HL-60 (cell line): ENCODE measurements at regions not wholly inside any gene's neighbourhood (a gene's known extent, or its start where the extent isn't known, plus 50 kb on each side); places are given as distances from the start of the nearest gene placed in this dataset.

Experiments used
- TF ChIP-seq, protein P1 (sequence below): IDR thresholded peaks from 2 replicates; pipeline ENCODE4 v1.6.1; 2012; ENCODE audit warnings: low read depth; ENCODE audit not compliant: insufficient replicate concordance
- TF ChIP-seq, protein P2 (sequence below): IDR thresholded peaks from one replicate; pipeline ENCODE4 v1.5.1; 2011; ENCODE audit warnings: low read length, control low read depth, inconsistent platforms; ENCODE audit not compliant: insufficient read depth

DNA sequence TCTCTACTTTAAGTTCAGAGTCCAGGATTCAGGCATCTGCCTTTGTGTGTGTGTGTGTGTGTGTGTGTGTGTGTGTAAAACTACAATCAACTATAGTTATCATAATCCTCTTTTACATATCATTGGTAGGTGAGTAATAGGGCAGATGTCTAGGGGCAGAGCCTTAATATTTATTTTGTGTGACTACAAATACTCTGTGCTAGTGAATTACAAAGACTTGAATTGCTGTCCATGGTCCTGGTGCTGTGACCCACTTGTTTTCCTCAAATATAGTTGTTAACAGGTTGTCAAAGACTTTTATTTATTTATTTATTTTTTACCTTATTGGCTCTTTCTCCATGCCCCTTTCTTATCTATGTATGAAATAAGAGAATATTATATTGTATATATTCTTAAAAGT is 196.8 kb downstream of the ANXA1 start:
- TF ChIP-seq, protein P1, sequence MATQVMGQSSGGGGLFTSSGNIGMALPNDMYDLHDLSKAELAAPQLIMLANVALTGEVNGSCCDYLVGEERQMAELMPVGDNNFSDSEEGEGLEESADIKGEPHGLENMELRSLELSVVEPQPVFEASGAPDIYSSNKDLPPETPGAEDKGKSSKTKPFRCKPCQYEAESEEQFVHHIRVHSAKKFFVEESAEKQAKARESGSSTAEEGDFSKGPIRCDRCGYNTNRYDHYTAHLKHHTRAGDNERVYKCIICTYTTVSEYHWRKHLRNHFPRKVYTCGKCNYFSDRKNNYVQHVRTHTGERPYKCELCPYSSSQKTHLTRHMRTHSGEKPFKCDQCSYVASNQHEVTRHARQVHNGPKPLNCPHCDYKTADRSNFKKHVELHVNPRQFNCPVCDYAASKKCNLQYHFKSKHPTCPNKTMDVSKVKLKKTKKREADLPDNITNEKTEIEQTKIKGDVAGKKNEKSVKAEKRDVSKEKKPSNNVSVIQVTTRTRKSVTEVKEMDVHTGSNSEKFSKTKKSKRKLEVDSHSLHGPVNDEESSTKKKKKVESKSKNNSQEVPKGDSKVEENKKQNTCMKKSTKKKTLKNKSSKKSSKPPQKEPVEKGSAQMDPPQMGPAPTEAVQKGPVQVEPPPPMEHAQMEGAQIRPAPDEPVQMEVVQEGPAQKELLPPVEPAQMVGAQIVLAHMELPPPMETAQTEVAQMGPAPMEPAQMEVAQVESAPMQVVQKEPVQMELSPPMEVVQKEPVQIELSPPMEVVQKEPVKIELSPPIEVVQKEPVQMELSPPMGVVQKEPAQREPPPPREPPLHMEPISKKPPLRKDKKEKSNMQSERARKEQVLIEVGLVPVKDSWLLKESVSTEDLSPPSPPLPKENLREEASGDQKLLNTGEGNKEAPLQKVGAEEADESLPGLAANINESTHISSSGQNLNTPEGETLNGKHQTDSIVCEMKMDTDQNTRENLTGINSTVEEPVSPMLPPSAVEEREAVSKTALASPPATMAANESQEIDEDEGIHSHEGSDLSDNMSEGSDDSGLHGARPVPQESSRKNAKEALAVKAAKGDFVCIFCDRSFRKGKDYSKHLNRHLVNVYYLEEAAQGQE = peak; percentile 92
- TF ChIP-seq, protein P2, sequence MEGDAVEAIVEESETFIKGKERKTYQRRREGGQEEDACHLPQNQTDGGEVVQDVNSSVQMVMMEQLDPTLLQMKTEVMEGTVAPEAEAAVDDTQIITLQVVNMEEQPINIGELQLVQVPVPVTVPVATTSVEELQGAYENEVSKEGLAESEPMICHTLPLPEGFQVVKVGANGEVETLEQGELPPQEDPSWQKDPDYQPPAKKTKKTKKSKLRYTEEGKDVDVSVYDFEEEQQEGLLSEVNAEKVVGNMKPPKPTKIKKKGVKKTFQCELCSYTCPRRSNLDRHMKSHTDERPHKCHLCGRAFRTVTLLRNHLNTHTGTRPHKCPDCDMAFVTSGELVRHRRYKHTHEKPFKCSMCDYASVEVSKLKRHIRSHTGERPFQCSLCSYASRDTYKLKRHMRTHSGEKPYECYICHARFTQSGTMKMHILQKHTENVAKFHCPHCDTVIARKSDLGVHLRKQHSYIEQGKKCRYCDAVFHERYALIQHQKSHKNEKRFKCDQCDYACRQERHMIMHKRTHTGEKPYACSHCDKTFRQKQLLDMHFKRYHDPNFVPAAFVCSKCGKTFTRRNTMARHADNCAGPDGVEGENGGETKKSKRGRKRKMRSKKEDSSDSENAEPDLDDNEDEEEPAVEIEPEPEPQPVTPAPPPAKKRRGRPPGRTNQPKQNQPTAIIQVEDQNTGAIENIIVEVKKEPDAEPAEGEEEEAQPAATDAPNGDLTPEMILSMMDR = no peak
